MCF 10A (cell line): ENCODE measurements at regions not wholly inside any gene's neighbourhood (a gene's known extent, or its start where the extent isn't known, plus 50 kb on each side); places are given as distances from the start of the nearest gene placed in this dataset.

ENCODE experiments used
- BruUV-seq: library from RNA; stranded (reverse); fragments of 400-500 nt; replicated peaks from 2 replicates; lab custom pipeline; 2021; lab: Mats Ljungman, UMichigan
- CTCF ChIA-PET: fragments of 300-600 bp; sonication (Branson Sonifier 250); formaldehyde crosslinking; extraction: SDS; loops from one replicate; lab custom pipeline; 2021; ENCODE audit warnings: antibody characterized with exemption, inconsistent platforms; lab: Yijun Ruan, JAX
- POLR2A ChIA-PET: fragments of 300-600, 350-650 bp; sonication (Branson Sonifier 250); formaldehyde crosslinking; extraction: SDS; loops from one replicate; lab custom pipeline; 2020; ENCODE audit warnings: antibody characterized with exemption, inconsistent platforms; lab: Yijun Ruan, JAX
- DNase-seq: peaks from one replicate; pipeline ENCODE4 v3.0.0-alpha.2; 2018; ENCODE audit not compliant: unreplicated experiment
- H3K27ac Mint-ChIP-seq: one replicate; pipeline ENCODE4 v1.8.0; 2022; ENCODE audit warnings: mild to moderate bottlenecking, low read depth, mixed read lengths; ENCODE audit not compliant: unreplicated experiment
- H3K27me3 Mint-ChIP-seq: one replicate; pipeline ENCODE4 v1.8.0; 2022; ENCODE audit warnings: mixed read lengths; ENCODE audit not compliant: insufficient read depth, unreplicated experiment
- H3K36me3 Mint-ChIP-seq: one replicate; pipeline ENCODE4 v1.8.0; 2022; ENCODE audit warnings: mild to moderate bottlenecking, moderate library complexity, mixed read lengths; ENCODE audit not compliant: insufficient read depth, unreplicated experiment
- H3K4me1 Mint-ChIP-seq: one replicate; pipeline ENCODE4 v1.8.0; 2022; ENCODE audit warnings: mixed read lengths; ENCODE audit not compliant: insufficient read depth, unreplicated experiment
- H3K4me3 Mint-ChIP-seq: one replicate; pipeline ENCODE4 v1.8.0; 2022; ENCODE audit warnings: mild to moderate bottlenecking, moderate library complexity, mixed read lengths; ENCODE audit not compliant: unreplicated experiment
- H3K9me3 Mint-ChIP-seq: one replicate; pipeline ENCODE4 v1.8.0; 2022; ENCODE audit warnings: mixed read lengths; ENCODE audit not compliant: unreplicated experiment
- CTCF ChIP-seq: fragments of 200-600 bp; IDR thresholded peaks from one replicate; pipeline ENCODE4 v1.8.0; 2022; ENCODE audit warnings: antibody characterized with exemption, mild to moderate bottlenecking; ENCODE audit not compliant: unreplicated experiment
- intact Hi-C: fragments of 100-400 bp; cut with micrococcal nuclease; formaldehyde crosslinking; loops from 2 replicates; pipeline ENCODE4 v1.14.1; 2022

GRCh38 chr14:62234849-62235248 lies 472.6 kb downstream of the SNAPC1 start:
- no peak overlapping the region for H3K27ac Mint-ChIP-seq
- ChIA-PET CTCF (interaction anchor here (0.9 kb wide), 1 partner anchor 12 kb away, joined by 3 read pairs; no protein-coding TSS in a partner anchor), POLR2A (no interaction called here)
- intact Hi-C loops = no loop called here
- no peak for DNase-seq
- no peaks in the 10 kb centered on the region for H3K4me1 Mint-ChIP-seq
- no peaks in the 10 kb centered on the region for H3K27me3 Mint-ChIP-seq
- H3K9me3 Mint-ChIP-seq = peaks cover 11% of the 10 kb centered on the region
- no peak overlapping the region for H3K4me3 Mint-ChIP-seq
- BruUV-seq = no TSS peak
- TF ChIP-seq CTCF = no peak
- no peaks in the 10 kb centered on the region for H3K36me3 Mint-ChIP-seq

GRCh38 chr14:62244221-62244620 lies 482.0 kb downstream of the SNAPC1 start:
- intact Hi-C loops = no loop called here
- BruUV-seq = no TSS peak
- no peaks in the 10 kb centered on the region for H3K4me1 Mint-ChIP-seq
- H3K9me3 Mint-ChIP-seq = peaks cover 5% of the 10 kb centered on the region
- TF ChIP-seq CTCF = no peak
- CTCF ChIA-PET = no interaction called here
- no peak overlapping the region for H3K4me3 Mint-ChIP-seq
- H3K27me3 Mint-ChIP-seq = no peaks in the 10 kb centered on the region
- POLR2A ChIA-PET = no interaction called here
- no peak for DNase-seq
- H3K36me3 Mint-ChIP-seq = no peaks in the 10 kb centered on the region
- H3K27ac Mint-ChIP-seq = no peak overlapping the region

- peaks cover 5% of the 10 kb centered on the region for H3K9me3 Mint-ChIP-seq
Measured at GRCh38 chr14:62247266-62247665, 485.0 kb downstream of the SNAPC1 start.

GRCh38 chr14:62251237-62251636 lies 489.0 kb downstream of the SNAPC1 start:
- no peak for TF ChIP-seq CTCF
- DNase-seq = no peak
- H3K9me3 Mint-ChIP-seq = no peaks in the 10 kb centered on the region
- ChIA-PET POLR2A (no interaction called here), CTCF (interaction anchor here (0.6 to 0.7 kb wide), 3 partner anchors 32 to 1901 kb away, joined by 3 read pairs; no protein-coding TSS in a partner anchor)
- H3K4me1 Mint-ChIP-seq = peaks cover 9% of the 10 kb centered on the region
- no peak overlapping the region for H3K27ac Mint-ChIP-seq
- H3K27me3 Mint-ChIP-seq = no peaks in the 10 kb centered on the region
- intact Hi-C loops = no loop called here
- no peak overlapping the region for H3K4me3 Mint-ChIP-seq
- H3K36me3 Mint-ChIP-seq = no peaks in the 10 kb centered on the region
- BruUV-seq = no TSS peak

More at GRCh38 chr14:62247266-62247665, 485.0 kb downstream of the SNAPC1 start:
- POLR2A ChIA-PET = no interaction called here
- no peaks in the 10 kb centered on the region for H3K4me1 Mint-ChIP-seq
- TF ChIP-seq CTCF = no peak
- no TSS peak for BruUV-seq
- no peak for DNase-seq
- no peaks in the 10 kb centered on the region for H3K27me3 Mint-ChIP-seq
- no peak overlapping the region for H3K4me3 Mint-ChIP-seq
- CTCF ChIA-PET = no interaction called here
- no peak overlapping the region for H3K27ac Mint-ChIP-seq
- no peaks in the 10 kb centered on the region for H3K36me3 Mint-ChIP-seq
- intact Hi-C loops = no loop called here
